Erythroblast (primary cell): ENCODE measurements at regions not wholly inside any gene's neighbourhood (a gene's known extent, or its start where the extent isn't known, plus 50 kb on each side); places are given as distances from the start of the nearest gene placed in this dataset.

Experiments used
- GATA1 ChIP-seq: IDR thresholded peaks from 2 replicates; pipeline ENCODE4 v1.6.1; 2011; ENCODE audit warnings: low read depth, mild to moderate bottlenecking, control low read depth, low read length, moderate library complexity
- POLR2A ChIP-seq: IDR thresholded peaks from 2 replicates; pipeline ENCODE4 v1.6.1; 2011; ENCODE audit warnings: mild to moderate bottlenecking, low read length

GRCh38 chr2:225820826-225821225 lies 421.3 kb downstream of the NYAP2 start:
- no peak for TF ChIP-seq POLR2A
- TF ChIP-seq GATA1, result no peak
